CD4-positive, alpha-beta T cell treated with Interleukin-12 subunit alpha and Interleukin-12 subunit beta, for 1 hour (primary cell): ENCODE measurements at regions not wholly inside any gene's neighbourhood (a gene's known extent, or its start where the extent isn't known, plus 50 kb on each side); places are given as distances from the start of the nearest gene placed in this dataset.

ENCODE experiments used
- DNase-seq: peaks from one replicate; pipeline ENCODE4 v3.0.0-alpha.2; 2020

DNA sequence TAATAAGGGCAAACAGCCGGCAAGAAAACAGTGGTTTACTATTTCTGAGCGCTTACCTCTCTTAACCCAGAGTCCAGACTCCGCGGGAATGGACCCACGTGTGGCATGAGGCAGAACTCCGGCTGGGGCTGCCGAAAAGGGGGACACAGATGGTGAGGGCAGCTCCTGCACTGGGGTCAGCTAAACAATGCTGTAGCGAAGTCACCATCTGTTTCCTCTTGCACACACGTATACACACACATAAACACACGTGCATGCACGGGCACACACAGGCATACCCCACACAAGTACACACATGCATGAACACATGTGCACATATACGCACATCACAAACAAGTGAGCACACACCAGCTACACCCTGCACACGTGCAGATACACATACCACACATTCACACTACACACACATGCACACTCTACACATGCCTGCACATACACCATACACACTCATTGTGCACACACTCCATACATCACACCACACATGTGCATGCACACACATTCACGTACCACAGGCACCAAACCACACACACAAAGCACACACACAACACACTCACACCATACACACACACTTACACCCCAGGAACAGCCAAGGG lies 105.9 kb upstream of the ID2 start:
- no peak for DNase-seq

DNA sequence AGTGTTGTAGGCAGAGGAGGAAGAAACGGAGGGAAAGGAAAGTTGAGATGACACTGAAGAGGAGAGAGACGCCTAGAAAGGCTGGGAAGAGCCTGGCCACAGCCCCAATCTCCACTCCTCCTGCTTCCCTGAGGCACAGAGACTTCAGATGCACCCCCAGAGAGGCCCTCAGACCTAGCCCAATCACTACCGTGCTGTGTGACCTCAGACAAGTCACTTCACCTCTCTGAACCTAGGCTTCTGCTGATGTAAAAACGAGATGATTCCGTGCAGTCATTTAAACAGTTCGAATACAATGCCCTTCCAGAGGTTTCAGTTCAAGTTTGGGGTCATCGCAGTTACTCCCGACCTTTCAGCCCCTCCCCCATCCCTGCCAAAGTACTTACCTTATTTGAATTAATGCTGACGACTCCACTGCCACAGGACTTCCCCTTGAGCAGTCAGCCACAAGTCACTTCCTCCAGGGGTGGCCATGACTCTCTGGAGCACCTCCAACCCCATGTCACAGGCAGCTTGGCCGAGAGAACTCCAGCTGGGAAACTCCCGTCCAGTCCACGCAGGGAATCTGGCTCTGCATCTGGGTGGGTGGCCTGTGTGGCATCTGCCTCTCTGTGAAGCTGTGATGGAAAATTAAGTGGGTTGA lies 105.2 kb upstream of the ID2 start:
- DNase-seq: peak; percentile 52

DNA sequence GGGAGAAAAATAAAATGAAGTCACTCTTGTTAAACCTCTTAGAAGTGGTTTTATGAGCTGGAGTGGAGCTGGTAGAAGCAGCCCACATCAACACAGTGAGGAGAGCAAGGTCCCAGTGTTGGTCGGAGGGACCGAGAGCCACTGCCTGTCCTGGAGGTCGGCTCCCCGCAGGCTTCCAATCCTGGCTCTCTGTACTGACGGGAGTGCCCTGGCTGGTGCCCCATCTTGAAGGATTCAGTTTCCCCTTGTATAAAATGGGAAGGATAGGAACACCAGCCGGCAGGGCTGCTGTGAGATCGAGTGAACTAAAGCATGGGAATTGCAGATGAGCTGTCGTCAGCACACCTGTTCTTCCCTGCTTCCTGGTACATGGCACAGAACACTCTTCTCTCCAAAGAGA lies 104.3 kb upstream of the ID2 start:
- no peak for DNase-seq

DNA sequence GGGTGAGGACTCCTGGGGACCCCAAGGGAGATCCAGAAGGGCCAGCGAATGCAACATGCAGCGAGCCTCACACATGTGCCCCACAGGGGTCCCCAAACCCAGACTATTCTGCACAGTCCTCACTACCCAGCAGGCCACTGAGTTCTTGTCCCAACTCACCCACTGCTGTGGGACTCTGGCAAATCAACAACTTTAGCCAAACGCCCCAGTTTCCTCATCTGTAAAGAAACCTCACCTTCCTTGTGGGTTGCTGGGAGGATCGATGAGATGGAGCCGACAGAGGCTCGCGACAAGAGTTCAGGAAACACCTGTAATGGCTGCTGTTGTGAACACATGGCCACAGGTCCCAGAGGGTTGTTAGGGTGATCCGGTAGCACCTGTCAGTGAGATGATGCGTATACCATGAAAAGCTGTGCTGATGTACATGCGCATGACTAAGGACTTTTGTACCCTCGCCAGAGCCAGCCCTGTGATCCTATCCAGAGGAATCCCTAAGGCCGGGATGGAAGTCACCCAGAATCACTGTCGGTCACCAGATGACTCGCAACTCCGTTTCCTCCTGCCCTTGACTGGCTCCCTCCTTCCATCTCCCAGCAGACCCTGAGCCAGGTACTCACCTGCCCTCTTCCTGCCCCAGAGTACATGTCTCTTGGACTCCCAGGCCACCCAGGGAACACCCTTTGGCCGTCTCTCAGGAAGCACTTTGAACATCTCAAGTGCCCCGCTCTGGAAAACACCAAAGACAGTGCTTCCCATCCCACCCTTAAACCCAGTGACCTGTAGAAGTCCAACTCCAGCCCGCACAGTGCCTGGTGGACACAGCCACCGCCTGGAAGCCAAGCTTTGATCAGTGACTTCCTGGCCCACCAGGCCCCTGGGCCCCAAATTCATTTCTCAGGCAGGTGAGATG lies 103.3 kb upstream of the ID2 start:
- DNase-seq: no peak

DNA sequence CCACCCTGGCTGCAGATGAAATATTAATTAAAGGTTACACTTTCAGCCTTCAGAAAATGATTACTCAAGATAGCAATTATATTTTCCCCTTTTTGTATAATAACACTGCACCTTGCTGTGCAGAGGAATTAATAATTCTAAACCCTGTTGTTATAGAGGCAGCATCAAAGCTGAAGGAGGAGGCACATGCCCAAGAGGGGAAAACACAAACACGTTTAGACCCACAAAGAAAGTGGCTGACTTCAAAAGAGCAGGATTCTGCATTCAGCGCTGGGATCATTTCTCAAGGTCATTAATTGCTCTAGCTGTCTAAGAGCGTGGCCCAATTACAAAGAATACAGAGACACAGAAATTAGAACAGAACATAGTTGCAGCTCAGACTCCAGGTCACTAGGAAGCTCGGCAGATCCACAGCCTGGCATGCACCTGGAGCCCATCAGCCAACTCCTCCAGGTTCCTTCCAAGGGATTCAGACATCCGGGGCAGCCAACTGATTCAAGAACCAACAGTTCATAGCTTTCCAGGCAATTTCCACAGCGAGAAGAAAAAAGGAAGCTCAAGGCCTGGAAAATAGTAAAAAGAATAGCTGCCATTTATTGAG lies 102.3 kb upstream of the ID2 start:
- DNase-seq: no peak

DNA sequence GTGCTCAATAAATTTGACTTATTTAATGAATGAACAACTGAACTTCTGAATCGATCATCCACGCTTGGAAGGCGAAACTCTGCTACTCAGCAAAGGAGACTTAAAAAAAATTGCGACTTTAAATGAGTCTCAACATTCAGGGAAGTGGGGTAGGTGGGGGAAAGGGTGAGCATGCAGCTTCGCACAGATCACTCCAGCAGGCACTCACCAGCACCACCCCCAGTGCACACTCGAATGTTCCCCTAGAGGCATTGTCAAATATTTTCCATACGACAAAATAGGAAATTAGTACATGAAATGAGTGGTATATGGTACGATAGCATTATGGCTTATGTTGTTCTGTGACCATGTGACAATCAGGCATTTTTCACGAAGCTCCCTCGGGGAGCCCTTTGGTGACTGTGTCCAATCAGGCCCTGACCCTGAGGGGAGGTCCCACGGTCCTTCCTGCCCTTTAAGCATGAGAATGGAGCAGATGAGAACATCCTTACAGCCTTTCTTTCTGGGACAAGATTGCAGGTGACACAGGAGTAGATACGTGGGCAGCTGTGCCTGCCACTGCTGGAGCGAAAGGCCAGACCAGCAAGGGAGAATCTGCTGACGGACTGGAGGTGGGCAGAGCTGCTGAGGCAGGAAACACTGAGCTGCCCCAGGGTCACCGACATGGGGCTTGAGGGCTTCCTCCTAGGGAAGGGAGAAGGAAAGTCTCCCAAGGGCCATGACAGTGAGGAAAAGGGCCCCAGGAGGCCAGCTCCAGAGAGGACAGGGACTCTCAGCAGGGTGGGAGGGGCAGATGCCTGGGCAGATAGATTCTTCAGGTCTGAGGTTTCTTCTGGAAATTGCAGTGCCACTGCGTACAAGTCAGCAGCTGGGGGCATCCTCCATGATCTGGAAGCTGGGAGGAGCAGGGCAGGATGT lies 101.3 kb upstream of the ID2 start:
- no peak for DNase-seq

DNA sequence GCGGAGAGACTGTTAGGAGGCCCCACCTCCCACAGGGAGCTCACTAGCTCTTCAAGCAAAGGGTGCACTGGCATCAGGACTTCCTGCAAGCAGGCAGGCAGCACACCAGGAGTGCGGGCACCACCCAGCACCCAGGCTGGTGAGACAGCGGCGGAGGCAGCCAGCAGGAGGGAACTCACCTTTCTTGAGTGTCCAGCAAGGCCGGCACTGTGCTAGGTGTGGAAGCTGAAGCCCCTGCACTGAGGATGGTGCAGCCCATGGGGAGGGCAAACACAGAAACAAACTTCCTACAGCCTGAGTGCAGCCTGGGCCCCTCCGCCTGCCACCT lies 100.7 kb upstream of the ID2 start:
- DNase-seq: no peak

DNA sequence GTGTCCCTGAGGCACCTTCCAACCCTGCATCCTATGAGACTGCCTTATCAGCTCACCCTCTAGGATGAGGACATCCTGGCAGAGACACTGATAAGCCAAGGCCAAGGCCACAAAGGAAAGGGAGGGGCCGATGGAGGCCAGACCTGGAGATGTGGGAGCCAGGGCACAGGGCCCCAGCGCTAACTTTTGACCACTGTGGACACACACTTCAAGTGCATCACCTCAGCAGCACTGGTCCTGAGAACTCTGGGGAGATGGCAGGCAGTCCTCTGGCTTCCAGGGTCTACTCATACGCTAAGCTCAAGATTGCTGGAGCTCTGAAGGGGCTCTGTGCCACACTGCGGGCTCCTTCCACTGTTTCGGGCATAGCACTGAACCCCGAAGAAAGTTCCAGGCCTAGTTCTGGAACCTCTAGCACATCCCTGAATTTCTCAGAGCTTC lies 100.2 kb upstream of the ID2 start:
- DNase-seq: no peak

DNA sequence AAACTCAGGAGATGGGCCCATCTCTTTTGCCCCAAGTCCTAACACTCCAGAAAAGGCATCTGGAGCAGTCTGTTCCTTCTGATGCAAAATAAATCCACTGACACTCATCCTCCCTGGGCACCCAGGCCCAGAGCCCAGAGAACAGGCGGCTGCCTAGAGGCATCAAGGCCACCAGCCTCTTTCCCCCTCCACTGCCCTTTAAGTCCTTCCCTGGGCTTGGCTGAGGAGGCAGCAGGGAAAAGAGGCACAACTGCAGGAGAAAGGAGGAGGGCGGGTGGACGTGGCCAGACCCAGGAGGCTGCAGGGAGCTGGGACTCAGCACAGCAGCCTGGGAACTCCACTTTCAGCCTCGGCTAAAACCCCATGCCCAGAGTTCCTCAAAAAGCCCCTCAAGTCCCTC lies 99.7 kb upstream of the ID2 start:
- DNase-seq: no peak

DNA sequence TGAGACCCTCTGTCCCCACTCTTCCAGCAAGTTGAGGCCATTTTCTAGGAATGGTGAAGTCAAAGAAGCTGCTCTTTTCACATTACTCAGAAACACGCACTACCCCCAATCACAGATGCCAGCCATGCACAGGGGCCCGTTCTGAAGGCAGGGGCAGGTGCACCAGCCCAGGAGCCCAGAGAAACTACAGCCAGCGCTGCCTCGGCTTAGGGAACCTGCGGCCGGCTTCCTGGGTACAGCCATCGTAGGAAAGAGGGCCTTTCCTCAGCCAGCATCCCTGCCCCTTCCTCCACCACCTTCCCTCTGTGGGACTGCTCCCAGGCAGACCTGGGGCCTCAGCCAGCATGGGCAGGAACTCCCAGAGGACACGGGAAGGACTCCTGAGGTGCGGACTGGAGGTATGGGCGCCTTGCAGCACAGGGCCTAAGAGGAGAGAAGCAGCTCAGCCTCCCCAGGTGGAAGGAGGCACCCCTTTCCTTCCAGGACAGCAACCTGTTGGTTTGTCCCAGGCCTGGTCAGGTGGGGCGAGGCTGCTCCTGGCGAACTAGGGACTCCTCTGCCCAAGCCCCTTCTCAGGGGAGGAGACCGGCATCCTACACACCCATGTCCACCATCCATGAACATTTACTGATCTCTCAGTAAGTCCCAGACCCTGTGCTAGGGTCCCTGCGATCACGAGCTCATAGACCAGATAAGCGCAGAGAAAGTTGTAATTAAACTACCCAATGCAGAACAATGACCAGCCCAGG lies 99.0 kb upstream of the ID2 start:
- no peak for DNase-seq

DNA sequence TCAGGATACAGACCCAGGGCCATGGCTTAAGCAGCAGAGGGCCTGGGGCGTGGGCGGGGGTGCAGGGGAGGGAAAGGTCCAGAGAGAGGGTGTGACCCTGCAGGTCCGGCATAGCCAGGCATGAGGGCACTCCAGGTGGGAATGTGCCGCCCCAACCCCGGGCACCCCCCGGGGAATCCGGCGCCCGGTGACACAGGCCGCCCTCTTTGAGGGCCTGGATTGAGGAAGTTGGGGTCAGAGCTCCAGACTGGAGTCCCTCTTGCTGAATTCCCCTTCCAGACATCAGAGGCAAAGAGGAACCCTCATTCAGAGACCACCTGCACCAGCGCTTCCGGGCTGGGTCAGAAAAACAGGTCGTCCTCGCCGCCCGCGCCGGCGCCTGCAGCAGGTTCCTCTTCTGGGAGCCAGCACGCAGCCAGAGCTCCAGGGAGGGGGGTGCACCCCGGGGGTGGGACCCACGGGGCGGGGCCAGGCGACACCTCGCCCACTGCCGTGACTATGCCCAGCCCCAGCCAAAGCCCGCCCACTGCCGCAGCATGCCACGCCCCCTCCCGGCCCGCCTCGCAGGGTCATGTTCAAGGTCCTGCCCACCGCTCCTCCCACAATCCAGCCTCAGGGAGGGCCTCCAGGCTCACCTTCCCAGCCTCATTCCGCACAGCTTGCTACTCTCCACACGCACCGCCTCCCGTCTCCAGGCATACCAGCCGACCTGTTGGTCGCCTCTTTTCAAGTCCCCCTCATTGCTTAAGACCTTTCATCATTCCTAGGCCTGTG lies 98.3 kb upstream of the ID2 start:
- peak; percentile 73 for DNase-seq

DNA sequence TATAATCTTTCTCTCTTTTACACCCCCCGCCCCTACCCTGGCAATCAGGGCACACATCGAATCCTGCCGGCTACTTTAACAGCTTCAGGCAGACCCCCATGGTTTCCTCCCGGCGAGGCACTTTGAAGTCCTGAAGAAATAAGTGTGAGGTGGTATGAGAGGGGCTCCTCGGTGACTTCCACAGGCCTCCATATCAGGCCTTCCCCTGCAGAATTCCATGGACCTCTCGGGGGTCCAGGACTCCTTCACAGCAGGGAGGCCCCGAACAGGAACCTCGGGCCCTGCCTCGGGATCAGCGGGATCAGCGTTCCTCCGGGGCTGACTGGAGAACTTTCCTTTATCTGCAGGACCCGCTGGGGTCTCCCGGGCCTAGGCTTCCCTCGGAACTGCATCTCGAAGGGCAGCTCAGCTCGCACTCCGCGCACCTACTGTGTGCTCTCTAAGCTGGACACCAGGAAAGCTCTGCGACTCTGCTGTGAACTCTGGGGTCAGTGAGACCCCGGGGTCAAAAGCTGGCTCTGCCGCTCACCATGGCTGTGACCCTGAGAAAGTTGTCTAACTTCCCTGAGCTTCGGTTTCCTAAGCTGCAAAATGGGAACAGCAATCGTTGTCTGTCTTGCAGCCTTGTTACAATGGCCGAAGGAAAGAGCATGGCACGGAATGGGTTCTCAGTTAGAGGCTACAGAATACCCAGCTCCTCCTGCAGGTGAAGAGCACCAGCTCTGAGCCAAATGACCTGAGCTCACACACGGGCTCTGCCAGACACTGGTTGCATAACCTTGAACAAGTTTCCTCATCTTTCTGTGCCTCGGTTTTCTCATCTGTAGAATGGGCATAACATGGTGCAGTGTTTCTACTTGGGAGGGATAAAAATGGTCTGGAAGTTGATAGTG lies 97.4 kb upstream of the ID2 start:
- no peak for DNase-seq

DNA sequence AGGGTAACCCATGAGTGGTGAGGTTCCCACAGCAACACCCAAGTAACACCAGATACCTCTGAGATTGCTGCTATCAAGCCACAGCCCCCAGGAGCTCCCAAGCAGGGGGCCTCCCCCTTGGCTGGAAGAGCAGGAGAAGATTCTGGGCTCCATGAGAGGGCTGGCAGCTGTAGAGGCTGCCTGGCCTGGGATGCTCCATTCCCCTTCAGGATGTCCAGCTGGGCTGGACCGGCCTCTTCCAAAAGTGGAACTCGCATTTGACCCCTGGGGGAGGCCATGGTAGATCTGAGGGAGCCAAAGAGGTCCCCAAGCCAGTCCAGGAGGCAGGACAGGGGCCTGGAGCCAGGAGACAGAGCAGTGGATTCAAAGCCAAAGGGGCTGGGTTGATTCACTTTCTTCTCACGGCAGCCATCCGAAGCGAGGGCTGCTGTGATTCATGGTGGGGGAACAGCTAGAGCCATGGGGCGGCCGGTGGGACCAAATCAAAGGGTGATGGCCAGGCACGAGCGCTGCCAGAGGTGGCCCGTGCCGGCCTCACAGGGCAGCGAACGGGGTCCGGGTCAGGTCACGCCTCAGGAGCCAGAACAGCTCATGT lies 95.3 kb upstream of the ID2 start:
- no peak for DNase-seq

DNA sequence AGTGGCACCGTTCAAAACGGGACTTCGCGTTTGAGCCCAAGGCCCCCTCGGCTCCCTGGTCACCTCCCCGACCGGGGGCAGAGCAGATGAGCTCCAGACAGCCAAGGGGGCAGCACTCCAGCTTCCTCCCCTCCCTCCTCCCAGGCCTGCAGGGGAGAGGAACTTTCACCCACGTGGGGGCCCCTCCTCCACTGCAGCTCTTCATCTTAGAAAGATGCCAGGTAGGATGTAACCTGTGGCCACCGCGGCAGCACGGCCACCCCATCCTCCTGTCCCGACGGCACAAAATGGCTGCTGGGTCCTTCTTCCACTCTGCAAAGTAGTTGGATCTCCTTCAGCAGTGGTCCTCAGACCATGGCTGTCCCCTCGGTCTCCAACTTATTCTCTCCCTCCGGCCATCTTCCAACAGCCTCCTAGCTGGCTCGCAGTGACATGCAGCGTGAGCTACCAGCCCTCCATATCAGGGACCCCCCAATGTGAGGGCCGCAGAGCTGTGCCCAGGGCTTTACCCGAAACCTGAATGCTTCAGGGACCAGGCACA lies 94.5 kb upstream of the ID2 start:
- no peak for DNase-seq

DNA sequence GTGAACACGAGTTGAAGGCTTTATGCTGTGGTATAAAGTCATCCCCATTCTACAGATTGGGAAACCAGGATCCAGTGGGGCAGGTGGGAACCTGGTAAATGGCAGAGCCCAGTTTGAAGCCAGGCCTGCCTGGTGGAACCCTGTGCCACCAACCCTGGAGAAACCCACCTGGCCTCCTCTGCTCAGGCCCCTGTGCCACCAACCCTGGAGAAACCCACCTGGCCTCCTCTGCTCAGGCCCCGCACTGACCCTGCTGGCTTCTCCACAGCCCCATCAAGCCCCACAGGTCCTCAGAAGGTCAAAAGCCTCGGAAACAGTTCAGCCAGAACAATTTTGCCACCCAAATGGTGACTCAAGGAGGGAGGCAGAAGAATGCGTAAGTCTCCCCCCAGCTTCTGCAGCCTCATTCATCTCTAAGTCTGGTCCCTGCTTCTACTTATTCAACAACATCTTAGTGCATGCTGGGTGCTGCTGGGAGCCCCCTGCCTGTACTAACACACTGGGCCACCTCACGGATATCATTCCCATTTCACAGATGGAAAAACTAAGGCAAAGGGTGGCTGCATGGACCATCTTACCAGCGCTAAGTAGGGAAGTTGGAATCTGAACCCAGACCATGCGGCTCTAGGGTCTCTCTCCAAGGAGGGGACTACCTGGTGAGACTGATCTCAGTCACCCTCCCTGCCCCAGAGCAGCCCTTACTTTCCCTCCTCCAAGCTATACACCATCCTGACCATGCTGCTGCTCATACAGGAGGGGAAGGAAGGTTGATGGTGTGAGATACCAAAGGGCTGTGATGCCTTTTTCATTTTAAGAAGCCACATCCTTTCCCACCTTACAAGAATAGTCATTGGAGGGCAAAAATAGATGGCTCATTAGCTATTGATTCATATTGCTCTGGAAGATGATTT lies 93.7 kb upstream of the ID2 start:
- DNase-seq: peak; percentile 34

DNA sequence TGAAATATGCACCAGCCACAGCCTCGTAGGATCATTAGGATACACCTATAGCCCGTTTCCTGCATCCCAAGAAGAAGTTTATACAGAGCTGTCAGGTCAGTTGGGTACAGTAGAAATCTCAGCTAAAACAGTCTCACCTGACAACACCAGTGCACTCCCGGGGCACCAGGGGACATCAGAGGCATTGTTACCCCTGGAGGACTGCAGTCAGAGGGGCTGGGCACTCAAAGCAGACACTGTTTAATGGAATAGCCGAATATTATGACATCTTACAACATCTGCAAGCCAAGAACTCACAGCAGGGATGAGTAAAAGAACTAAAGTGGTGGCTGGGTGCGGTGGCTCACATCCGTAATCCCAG lies 93.0 kb upstream of the ID2 start:
- DNase-seq: no peak

DNA sequence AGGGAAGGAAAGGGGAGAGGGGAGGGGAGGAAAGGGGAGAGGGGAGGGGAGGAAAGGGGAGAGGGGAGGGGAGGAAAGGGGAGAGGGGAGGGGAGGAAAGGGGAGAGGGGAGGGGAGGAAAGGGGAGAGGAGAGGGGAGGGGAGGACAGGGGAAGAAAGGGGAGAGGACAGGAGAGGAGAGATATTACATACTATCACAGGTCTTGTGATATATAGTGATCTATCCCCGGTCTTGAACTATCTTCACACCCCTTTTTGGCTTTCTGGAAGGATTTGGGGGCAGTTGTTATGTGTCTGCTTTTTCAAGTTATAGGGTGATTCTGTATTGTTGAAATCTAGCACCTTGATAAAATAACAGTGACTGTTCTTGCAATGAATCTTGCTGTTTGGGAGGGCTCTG lies 92.1 kb upstream of the ID2 start:
- no peak for DNase-seq

DNA sequence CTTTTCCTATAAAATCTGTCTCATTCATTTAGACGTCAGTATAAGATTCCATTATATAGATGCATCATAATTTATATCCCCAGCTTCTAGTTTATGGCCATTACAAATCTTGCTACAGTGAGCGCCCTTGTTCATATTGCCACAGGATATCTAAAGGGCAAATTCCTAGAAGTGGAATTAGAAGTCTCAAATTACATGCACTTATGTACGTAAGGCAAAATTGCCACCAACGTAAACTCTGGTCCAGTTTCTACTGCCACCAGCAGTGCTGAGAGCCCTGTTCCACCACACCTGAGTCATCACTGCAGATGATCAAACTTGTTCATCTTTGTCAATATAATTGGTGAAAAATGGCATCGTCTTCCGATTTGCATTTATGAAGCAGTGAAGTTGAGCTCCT lies 90.9 kb upstream of the ID2 start:
- DNase-seq: no peak
